SK-N-SH (cell line): ENCODE measurements at regions not wholly inside any gene's neighbourhood (a gene's known extent, or its start where the extent isn't known, plus 50 kb on each side); places are given as distances from the start of the nearest gene placed in this dataset.

Experiments
- CTCF ChIA-PET: fragments of 300-600, 350-600 bp; formaldehyde crosslinking; extraction: SDS; loops from one replicate; lab custom pipeline; 2021; lab: Yijun Ruan, JAX
- POLR2A ChIA-PET: fragments of 350-600 bp; sonication (Branson Sonifier 250); formaldehyde crosslinking; extraction: SDS; loops from one replicate; lab custom pipeline; 2020; ENCODE audit warnings: antibody characterized with exemption, inconsistent platforms; lab: Yijun Ruan, JAX
- DNase-seq: peaks from one replicate; pipeline ENCODE4 v3.0.0; 2012
- H2AFZ ChIP-seq: fragments of 200-600 bp; sonication (generic); 2 replicates; pipeline ENCODE4 v1.8.1; 2016; ENCODE audit warnings: antibody characterized with exemption, mild to moderate bottlenecking, low read depth
- H3F3A ChIP-seq: fragments of 200-600 bp; sonication (generic); replicated peaks from 2 replicates; pipeline ENCODE3; 2016; ENCODE audit warnings: antibody characterized with exemption, mild to moderate bottlenecking; ENCODE audit not compliant: insufficient read depth
- H3K27ac ChIP-seq, 2 experiments: fragments of 200-500 bp in 1 of 2; fragments of 200-600 bp in 1 of 2; sonication (Bioruptor generic) in 1 of 2; sonication (generic), shearing (Covaris generic) in 1 of 2; 2 replicates each; pipeline versions ENCODE4 v1.5.1 to v1.6.1; 2014 to 2016; ENCODE audit warnings: low read depth in 2 of 2, inconsistent platforms in 1 of 2, low read length in 1 of 2, mild to moderate bottlenecking in 1 of 2, mixed read lengths in 1 of 2
- H3K27me3 ChIP-seq: fragments of 200-600 bp; sonication (generic), shearing (Covaris generic); 2 replicates; pipeline ENCODE4 v1.6.1; 2016; ENCODE audit warnings: mixed run types; ENCODE audit not compliant: insufficient read depth
- H3K36me3 ChIP-seq, 2 experiments: fragments of 200-500 bp in 1 of 2; fragments of 200-600 bp in 1 of 2; sonication (Bioruptor generic) in 1 of 2; sonication (generic) in 1 of 2; replicated peaks in 1 of 2; 2 replicates each; pipeline versions ENCODE3 to v1.5.1; 2014 to 2016; ENCODE audit warnings: low read length in 1 of 2, mild to moderate bottlenecking in 1 of 2; ENCODE audit not compliant: insufficient read depth in 2 of 2, control insufficient read depth in 1 of 2
- H3K4me1 ChIP-seq, 2 experiments: fragments of 200-500 bp in 1 of 2; fragments of 200-600 bp in 1 of 2; sonication (Bioruptor generic) in 1 of 2; sonication (generic), shearing (Covaris generic) in 1 of 2; 2 replicates each; pipeline versions ENCODE4 v1.5.1 to v1.6.1; 2014 to 2016; ENCODE audit warnings: low read depth in 1 of 2, low read length in 1 of 2, mixed run types in 1 of 2; ENCODE audit not compliant: insufficient read depth in 2 of 2, control insufficient read depth in 1 of 2
- H3K4me2 ChIP-seq: fragments of 200-600 bp; sonication (generic), shearing (Covaris generic); 2 replicates; pipeline ENCODE4 v1.6.1; 2017; ENCODE audit warnings: mixed run types
- H3K4me3 ChIP-seq, 2 experiments: fragments of 200-500 bp in 1 of 2; fragments of 200-600 bp in 1 of 2; sonication (Bioruptor generic) in 1 of 2; sonication (generic), shearing (Covaris generic) in 1 of 2; 2 replicates each; pipeline versions ENCODE4 v1.5.1 to v1.8.1; 2014 to 2016; ENCODE audit warnings: low read depth in 2 of 2, inconsistent platforms in 1 of 2, low read length in 1 of 2, mild to moderate bottlenecking in 1 of 2, mixed read lengths in 1 of 2, moderate library complexity in 1 of 2
- H3K79me2 ChIP-seq: fragments of 200-600 bp; sonication (generic); 2 replicates; pipeline ENCODE4 v1.8.1; 2017; ENCODE audit warnings: mild to moderate bottlenecking; ENCODE audit not compliant: insufficient read depth
- H3K9ac ChIP-seq: fragments of 200-600 bp; sonication (generic); 2 replicates; pipeline ENCODE4 v1.6.1; 2017; ENCODE audit warnings: mixed run types
- H3K9me2 ChIP-seq: fragments of 200-600 bp; sonication (generic); 2 replicates; pipeline ENCODE4 v1.6.1; 2017; ENCODE audit warnings: mixed run types
- H3K9me3 ChIP-seq: fragments of 200-600 bp; sonication (generic); 2 replicates; pipeline ENCODE4 v1.6.1; 2017; ENCODE audit warnings: mixed run types, mild to moderate bottlenecking, moderate library complexity
- H4K20me1 ChIP-seq: fragments of 200-600 bp; sonication (generic); 2 replicates; pipeline ENCODE4 v1.6.1; 2017; ENCODE audit warnings: mild to moderate bottlenecking, mixed run types; ENCODE audit not compliant: insufficient read depth
- CTCF ChIP-seq: fragments of 200-600 bp; sonication (generic); IDR thresholded peaks from 2 replicates; pipeline ENCODE4 v1.6.1; 2017; ENCODE audit warnings: antibody characterized with exemption, mild to moderate bottlenecking, moderate library complexity
- ELF1 ChIP-seq: IDR thresholded peaks from 2 replicates; pipeline ENCODE4 v1.4.0; 2012
- EP300 ChIP-seq, 2 experiments: IDR thresholded peaks; 2 replicates each; pipeline versions ENCODE4 v1.4.0 to v1.6.1; 2012; ENCODE audit warnings: borderline replicate concordance in 1 of 2, low read depth in 1 of 2, low read length in 1 of 2
- EZH2phosphoT487 ChIP-seq: fragments of 200-600 bp; sonication (generic); IDR thresholded peaks from 2 replicates; pipeline ENCODE4 v1.6.1; 2017; ENCODE audit warnings: low read depth, mixed run types, mild to moderate bottlenecking, antibody characterized with exemption, moderate library complexity, borderline replicate concordance
- GABPA ChIP-seq: IDR thresholded peaks from 2 replicates; pipeline ENCODE4 v1.4.0; 2012; ENCODE audit warnings: low read depth, mild to moderate bottlenecking
- GATA2 ChIP-seq: sonication (generic); formaldehyde crosslinking; IDR thresholded peaks from 2 replicates; pipeline ENCODE4 v1.5.0; 2020; ENCODE audit warnings: mild to moderate bottlenecking, missing genetic modification reagents
- MEF2A ChIP-seq: IDR thresholded peaks from 2 replicates; pipeline ENCODE4 v1.4.0; 2012; ENCODE audit warnings: low read depth, borderline replicate concordance
- NRF1 ChIP-seq: IDR thresholded peaks from 2 replicates; pipeline ENCODE4 v1.6.1; 2012; ENCODE audit warnings: low read depth, mild to moderate bottlenecking, low read length
- PBX3 ChIP-seq: IDR thresholded peaks from 2 replicates; pipeline ENCODE4; 2012
- POLR2AphosphoS5 ChIP-seq: IDR thresholded peaks from 2 replicates; pipeline ENCODE4 v1.6.1; 2012; ENCODE audit warnings: low read depth, low read length
- RAD21 ChIP-seq: IDR thresholded peaks from 2 replicates; pipeline ENCODE4 v1.6.1; 2012; ENCODE audit warnings: mild to moderate bottlenecking, low read length
- RCOR1 ChIP-seq: fragments of 150-350 bp; IDR thresholded peaks from 2 replicates; pipeline ENCODE4 v1.6.1; 2017; ENCODE audit warnings: antibody characterized with exemption, low read length
- REST ChIP-seq: IDR thresholded peaks from 2 replicates; pipeline ENCODE4 v1.6.1; 2012; ENCODE audit warnings: mild to moderate bottlenecking, low read depth, low read length, moderate library complexity
- RFX5 ChIP-seq: IDR thresholded peaks from 2 replicates; pipeline ENCODE4 v1.6.1; 2012; ENCODE audit warnings: mild to moderate bottlenecking, improper control_type of control experiment, low read length
- RXRA ChIP-seq: IDR thresholded peaks from 2 replicates; pipeline ENCODE4 v1.4.0; 2012; ENCODE audit warnings: low read depth, mild to moderate bottlenecking, borderline replicate concordance
- SIN3A ChIP-seq: IDR thresholded peaks from 2 replicates; pipeline ENCODE4 v1.6.1; 2012; ENCODE audit warnings: low read depth, mild to moderate bottlenecking, low read length, moderate library complexity, borderline replicate concordance
- SMC3 ChIP-seq: IDR thresholded peaks from 2 replicates; pipeline ENCODE4 v1.6.1; 2012; ENCODE audit warnings: low read depth, low read length, improper control_type of control experiment
- TCF12 ChIP-seq: IDR thresholded peaks from 2 replicates; pipeline ENCODE4 v1.4.0; 2012
- TEAD4 ChIP-seq: IDR thresholded peaks from 2 replicates; pipeline ENCODE4 v1.4.0; 2012; ENCODE audit warnings: mild to moderate bottlenecking, borderline replicate concordance; ENCODE audit not compliant: insufficient read depth
- USF1 ChIP-seq: IDR thresholded peaks from 2 replicates; pipeline ENCODE4 v1.4.0; 2012; ENCODE audit warnings: low read depth, borderline replicate concordance
- WGBS: methylation state at CpG from one replicate; pipeline ENCODE4 v1.1.6; 2017; ENCODE audit warnings: low lambda C conversion rate; 5-methylcytosine and 5-hydroxymethylcytosine counted together

- Histone ChIP-seq H3K9me3 (no peaks in the 10 kb centered on the region), H3K9me2 (no peaks in the 10 kb centered on the region), H3K27me3 (no peaks in the 10 kb centered on the region), H3F3A (no peaks in the 10 kb centered on the region), H3K4me2 (no peak overlapping the region), H3K36me3 (no peaks in the 10 kb centered on the region), H3K9ac (no peak overlapping the region), H3K4me3 (no peak overlapping the region), H3K79me2 (no peaks in the 10 kb centered on the region), H4K20me1 (no peaks in the 10 kb centered on the region), H2AFZ (no peak overlapping the region), H3K27ac (no peak overlapping the region), H3K4me1 (no peaks in the 10 kb centered on the region)
- POLR2A ChIA-PET = no interaction called here
- TF ChIP-seq POLR2AphosphoS5 (no peak), EP300 (IDR thresholded peaks at IDR 0.05; ENCODE audit: borderline replicate concordance in 1 of 2, low read depth in 1 of 2, low read length in 1 of 2) (no peak), MEF2A (no peak), RCOR1 (no peak), USF1 (no peak)
- no peak for DNase-seq
- 44% methylated on average over 7 of the region's 7 CpGs for WGBS
- CTCF ChIA-PET = interaction anchor here (0.6 to 0.8 kb wide), 2 partner anchors 20 to 1339 kb away, joined by 3 to 4 read pairs; no protein-coding TSS in a partner anchor
Measured at GRCh38 chr12:125531574-125531973, 466.3 kb downstream of the AACS start.

GRCh38 chr12:125533434-125534029, 468.3 kb downstream of the AACS start:
- H2AFZ ChIP-seq = no peak overlapping the region
- no peaks in the 10 kb centered on the region for H3K9me3 ChIP-seq
- POLR2A ChIA-PET = no interaction called here
- H3K27me3 ChIP-seq = no peaks in the 10 kb centered on the region
- no peak overlapping the region for H3K27ac ChIP-seq
- H3F3A ChIP-seq = no peaks in the 10 kb centered on the region
- CTCF ChIA-PET = interaction anchor here (0.6 to 2.1 kb wide), 10 partner anchors 9 to 1341 kb away, joined by 3 to 6 read pairs (median 3); no protein-coding TSS in a partner anchor
- H3K4me3 ChIP-seq = no peak overlapping the region; a peak in 1 of 4 replicates
- no peak overlapping the region for H3K9ac ChIP-seq
- H3K9me2 ChIP-seq = no peaks in the 10 kb centered on the region
- no peaks in the 10 kb centered on the region for H4K20me1 ChIP-seq
- peak; percentile 80 for DNase-seq
- H3K79me2 ChIP-seq = no peaks in the 10 kb centered on the region
- no peak overlapping the region for H3K4me2 ChIP-seq
- WGBS = 10% methylated on average over 12 of the region's 29 CpGs
- no peaks in the 10 kb centered on the region for H3K4me1 ChIP-seq
- H3K36me3 ChIP-seq = no peaks in the 10 kb centered on the region
- TF ChIP-seq TEAD4 (no peak), REST (no peak), NRF1 (no peak), SMC3 (peak; percentile 44; the same call in 1 of the 2 replicates), RAD21 (peak; percentile 79), EZH2phosphoT487 (no peak), MEF2A (no peak), SIN3A (no peak), GABPA (no peak), RFX5 (no peak), RXRA (no peak), GATA2 (no peak), ELF1 (no peak), CTCF (peak; percentile 60), PBX3 (no peak), TCF12 (no peak), USF1 (no peak), POLR2AphosphoS5 (no peak)
